ENCODE measurements at regions not wholly inside any gene's neighbourhood (a gene's known extent, or its start where the extent isn't known, plus 50 kb on each side); places are given as distances from the start of the nearest gene placed in this dataset.

DNA sequence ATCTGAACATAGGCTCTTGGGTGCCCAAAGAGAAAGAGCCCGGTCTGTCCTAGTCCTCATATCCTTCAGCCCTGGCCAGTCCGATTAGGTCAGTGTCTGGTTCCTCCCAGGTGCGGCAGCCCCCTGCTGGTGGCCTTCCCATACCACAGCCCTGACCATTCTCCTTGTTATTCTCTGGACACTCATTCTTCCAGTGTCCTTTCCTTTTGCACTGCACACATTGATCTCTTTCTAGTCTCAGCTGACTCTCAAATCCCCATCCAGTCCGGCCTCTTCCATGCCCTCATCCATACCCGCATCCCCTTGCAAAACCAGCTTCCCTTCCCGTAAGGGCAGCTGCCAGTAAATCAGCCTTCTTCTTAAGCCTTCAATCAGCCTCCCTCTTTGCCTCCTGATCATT lies 1316.3 kb downstream of the TMEM121 start:
- no peak for DNase-seq (ENCODE audit: low read depth)
- TF ChIP-seq, protein P1, sequence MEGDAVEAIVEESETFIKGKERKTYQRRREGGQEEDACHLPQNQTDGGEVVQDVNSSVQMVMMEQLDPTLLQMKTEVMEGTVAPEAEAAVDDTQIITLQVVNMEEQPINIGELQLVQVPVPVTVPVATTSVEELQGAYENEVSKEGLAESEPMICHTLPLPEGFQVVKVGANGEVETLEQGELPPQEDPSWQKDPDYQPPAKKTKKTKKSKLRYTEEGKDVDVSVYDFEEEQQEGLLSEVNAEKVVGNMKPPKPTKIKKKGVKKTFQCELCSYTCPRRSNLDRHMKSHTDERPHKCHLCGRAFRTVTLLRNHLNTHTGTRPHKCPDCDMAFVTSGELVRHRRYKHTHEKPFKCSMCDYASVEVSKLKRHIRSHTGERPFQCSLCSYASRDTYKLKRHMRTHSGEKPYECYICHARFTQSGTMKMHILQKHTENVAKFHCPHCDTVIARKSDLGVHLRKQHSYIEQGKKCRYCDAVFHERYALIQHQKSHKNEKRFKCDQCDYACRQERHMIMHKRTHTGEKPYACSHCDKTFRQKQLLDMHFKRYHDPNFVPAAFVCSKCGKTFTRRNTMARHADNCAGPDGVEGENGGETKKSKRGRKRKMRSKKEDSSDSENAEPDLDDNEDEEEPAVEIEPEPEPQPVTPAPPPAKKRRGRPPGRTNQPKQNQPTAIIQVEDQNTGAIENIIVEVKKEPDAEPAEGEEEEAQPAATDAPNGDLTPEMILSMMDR (conservative IDR thresholded peaks at IDR 0.05; ENCODE audit: low read depth, low read length), result no peak
- no peak overlapping the region for H3K4me3 ChIP-seq (ENCODE audit: low read length)

DNA sequence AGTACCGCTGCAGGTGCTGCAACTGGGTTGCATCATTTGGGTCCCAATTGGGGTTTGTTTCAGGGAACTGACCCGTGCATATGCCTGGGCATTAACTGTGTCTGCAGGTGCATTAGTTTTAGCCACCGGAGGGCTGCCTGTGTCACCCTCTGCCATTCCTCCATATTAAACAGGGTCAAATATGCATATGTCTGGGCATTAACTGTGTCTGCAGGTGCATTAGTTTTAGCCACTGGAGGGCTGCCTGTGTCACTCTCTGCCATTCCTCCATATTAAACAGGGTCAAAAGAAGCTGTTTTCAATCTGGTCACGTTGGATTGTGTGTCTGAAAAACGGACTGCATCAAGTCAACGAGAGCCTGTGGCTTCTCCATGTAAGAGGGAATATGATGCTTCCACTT lies 1317.0 kb downstream of the TMEM121 start:
- TF ChIP-seq, protein P1 (conservative IDR thresholded peaks at IDR 0.05; ENCODE audit: low read depth, low read length), result no peak
- no peak overlapping the region for H3K4me3 ChIP-seq (ENCODE audit: low read length)
- no peak for DNase-seq (ENCODE audit: low read depth)

DNA sequence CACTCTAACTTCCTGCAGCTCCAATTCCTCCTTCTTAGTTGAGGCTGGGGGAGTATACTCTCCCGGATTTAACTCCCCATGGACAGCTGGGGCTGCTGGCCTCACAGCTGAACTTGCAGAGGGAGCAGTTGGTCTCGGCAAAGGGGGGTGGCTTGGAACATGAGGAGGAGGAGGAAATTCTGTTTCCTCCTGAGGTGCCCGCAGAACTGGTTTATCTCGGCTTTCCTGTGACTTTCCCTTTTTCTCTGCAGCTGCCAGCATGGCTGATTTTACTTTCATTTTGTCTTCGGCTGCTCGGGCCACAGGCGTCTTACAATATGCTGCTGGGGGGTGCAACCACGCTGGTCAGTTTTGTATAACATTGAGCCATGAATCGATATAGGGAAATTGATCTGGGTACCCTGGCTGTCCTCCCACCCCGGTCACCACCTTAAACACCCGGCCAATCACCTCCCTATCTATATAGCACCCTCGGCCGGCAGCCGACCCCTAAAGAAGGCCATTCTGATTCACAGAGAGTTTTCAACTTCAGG lies 1317.6 kb downstream of the TMEM121 start:
- DNase-seq (ENCODE audit: low read depth), result no peak
- no peak overlapping the region for H3K4me3 ChIP-seq (ENCODE audit: low read length)
- TF ChIP-seq, protein P1 (conservative IDR thresholded peaks at IDR 0.05; ENCODE audit: low read depth, low read length), result no peak

DNA sequence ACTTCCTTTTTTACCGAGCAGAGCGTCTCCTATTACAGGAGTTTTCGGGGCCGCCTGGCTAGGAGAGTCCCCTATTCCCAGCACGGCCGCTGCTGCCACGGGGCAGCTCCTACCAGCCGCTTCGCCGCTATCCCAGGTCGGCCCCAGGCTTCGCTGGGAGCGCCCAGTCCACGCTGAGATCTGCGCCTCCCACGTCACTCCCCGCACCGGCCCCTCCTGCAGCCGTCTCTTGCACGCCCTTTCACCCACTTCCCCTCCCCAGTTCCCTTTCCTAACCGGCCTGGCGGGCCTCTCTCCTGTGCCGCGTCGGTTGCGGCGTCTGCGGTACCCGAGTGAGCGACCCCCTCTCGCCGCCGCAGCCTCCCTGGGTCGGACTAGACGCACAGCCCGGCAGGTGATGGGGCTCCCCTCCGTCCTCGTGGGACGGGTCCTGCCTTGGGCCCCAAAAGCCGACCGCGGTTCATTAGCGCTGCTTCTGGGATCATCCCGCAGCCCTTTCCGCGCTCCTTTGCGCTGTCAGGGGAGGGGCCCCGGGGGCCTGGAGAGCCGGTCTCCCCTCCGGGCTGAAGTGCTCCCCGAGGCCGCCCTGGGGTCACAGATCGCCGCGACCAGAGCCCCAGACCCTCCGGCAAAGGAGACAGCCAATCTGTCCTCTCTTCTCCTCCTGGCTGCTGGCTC lies 1318.4 kb downstream of the TMEM121 start:
- no peak overlapping the region for H3K4me3 ChIP-seq (ENCODE audit: low read length)
- no peak for DNase-seq (ENCODE audit: low read depth)
- TF ChIP-seq, protein P1 (conservative IDR thresholded peaks at IDR 0.05; ENCODE audit: low read depth, low read length), result no peak

DNA sequence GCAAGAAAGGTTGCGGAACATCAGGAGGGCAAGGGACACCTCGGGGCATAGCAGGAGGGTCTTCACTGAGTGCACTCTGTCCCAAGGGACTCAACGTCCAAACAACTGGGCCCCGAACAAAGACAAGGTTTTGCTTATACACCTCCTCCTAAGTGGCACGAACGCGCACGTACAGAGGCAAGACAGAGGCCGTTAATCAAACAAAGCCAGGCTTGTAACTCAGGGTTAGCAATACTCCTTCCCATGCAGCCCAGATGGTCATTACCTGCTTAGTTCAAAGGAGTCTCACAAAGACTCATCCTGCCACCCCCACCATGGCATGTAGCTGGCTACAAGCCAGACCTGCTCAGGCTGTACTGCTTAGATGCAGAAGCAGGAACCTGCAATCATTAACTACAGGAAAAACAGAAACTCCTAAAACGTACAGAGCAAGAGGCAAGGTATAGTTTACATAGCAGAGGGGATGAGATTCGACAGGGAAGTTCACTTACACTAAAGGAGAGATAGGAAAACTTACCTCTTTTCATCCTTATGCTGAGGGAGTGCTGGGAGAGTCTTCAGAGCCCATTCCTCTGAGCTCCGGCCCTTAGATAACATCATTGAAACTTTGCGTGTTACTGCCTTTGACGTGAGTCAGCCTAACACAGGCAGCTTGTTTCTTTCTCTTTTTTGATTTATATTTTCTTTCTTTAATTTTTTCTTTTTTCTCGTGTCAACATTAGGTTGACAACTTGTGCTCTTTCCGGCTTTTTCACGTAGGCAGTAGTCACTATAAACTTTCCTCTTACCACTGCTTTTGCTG lies 1319.1 kb downstream of the TMEM121 start:
- TF ChIP-seq, protein P1 (conservative IDR thresholded peaks at IDR 0.05; ENCODE audit: low read depth, low read length), result no peak
- H3K4me3 ChIP-seq (ENCODE audit: low read length), result no peak overlapping the region
- DNase-seq (ENCODE audit: low read depth), result no peak

DNA sequence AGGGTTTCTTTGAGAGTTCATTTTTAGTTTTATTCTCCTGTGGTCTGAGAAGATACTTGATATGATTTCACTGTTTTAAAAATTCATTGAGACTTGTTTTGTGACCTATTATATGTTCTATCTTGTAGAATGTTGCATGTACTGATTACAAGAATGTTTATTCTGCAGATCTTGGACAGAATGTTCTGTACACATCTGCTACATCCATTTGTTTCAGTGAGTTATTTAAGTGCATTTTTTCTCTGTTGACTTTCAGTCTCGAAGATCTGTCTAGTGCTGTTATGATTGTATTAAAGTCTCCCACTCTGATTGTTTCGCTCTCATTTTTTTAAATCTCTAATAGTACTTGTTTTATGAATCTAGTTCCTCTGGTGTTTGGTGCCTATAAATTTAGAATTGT lies 1319.8 kb downstream of the TMEM121 start:
- TF ChIP-seq, protein P1 (conservative IDR thresholded peaks at IDR 0.05; ENCODE audit: low read depth, low read length), result no peak
- no peak overlapping the region for H3K4me3 ChIP-seq (ENCODE audit: low read length)
- no peak for DNase-seq (ENCODE audit: low read depth)
